ENCODE measurements at regions not wholly inside any gene's neighbourhood (a gene's known extent, or its start where the extent isn't known, plus 50 kb on each side); places are given as distances from the start of the nearest gene placed in this dataset.

GRCh38 chr16:58933186-58933585, 199.1 kb upstream of the GOT2 start:
- TF ChIP-seq, protein P1, sequence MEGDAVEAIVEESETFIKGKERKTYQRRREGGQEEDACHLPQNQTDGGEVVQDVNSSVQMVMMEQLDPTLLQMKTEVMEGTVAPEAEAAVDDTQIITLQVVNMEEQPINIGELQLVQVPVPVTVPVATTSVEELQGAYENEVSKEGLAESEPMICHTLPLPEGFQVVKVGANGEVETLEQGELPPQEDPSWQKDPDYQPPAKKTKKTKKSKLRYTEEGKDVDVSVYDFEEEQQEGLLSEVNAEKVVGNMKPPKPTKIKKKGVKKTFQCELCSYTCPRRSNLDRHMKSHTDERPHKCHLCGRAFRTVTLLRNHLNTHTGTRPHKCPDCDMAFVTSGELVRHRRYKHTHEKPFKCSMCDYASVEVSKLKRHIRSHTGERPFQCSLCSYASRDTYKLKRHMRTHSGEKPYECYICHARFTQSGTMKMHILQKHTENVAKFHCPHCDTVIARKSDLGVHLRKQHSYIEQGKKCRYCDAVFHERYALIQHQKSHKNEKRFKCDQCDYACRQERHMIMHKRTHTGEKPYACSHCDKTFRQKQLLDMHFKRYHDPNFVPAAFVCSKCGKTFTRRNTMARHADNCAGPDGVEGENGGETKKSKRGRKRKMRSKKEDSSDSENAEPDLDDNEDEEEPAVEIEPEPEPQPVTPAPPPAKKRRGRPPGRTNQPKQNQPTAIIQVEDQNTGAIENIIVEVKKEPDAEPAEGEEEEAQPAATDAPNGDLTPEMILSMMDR (IDR thresholded peaks at IDR 0.05) = no peak
- no peak for TF ChIP-seq POLR2A (IDR thresholded peaks at IDR 0.05)

All from prostate gland (tissue), 2 donors.